ENCODE measurements at regions not wholly inside any gene's neighbourhood (a gene's known extent, or its start where the extent isn't known, plus 50 kb on each side); places are given as distances from the start of the nearest gene placed in this dataset.

DNA sequence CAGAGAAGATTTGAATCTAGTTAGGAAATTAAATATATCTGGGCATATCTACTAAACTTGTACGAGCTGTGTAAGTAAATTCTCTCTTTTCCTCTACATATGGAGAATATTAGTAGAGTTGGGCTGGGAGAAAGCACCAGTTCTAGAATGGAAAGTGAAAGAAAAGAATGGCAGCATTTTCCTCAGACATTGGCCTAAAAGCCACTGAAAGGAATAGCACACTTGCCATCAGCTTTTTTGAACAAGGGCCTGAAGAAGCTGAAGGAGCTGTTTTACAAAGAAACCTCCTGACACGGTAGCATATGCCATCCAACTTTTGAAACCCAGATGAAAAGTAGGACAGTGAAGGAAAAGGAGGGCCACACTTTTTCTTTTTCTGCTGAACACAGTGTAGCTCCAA, 1563.7 kb upstream of the TENM4 start:
- Mint-ChIP-seq H3K36me3 (no peaks in the 10 kb centered on the region), H3K9me3 (peaks cover 0 to 4% (median 0%) of the 10 kb centered on the region in 9 donors), H3K27me3 (no peaks in the 10 kb centered on the region), H3K27ac (no peak overlapping the region), H3K4me1 (no peaks in the 10 kb centered on the region), H3K4me3 (no peak overlapping the region)
- POLR2A ChIA-PET = no interaction called here
- no peak for ATAC-seq
- no peak for DNase-seq

DNA sequence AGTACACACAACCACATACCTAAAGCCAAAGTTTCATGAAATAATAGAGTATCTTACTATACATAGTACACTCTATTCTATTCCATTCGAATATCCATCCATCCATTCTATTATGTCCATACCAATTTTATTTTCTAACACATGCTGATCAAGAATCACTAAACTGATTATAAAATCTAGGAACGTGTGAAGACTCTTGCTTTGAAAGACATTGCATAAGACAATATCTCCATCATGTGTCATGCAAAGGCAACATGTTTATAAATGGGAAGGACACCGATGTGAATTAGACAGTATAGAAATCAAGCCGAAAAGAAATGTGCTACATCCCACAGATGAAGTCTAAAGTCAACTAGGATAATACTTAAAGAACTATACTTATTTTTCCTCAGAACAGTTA, 1561.5 kb upstream of the TENM4 start:
- H3K4me1 Mint-ChIP-seq = no peaks in the 10 kb centered on the region
- no peaks in the 10 kb centered on the region for H3K27me3 Mint-ChIP-seq
- H3K36me3 Mint-ChIP-seq = peaks cover 0 to 4% (median 0%) of the 10 kb centered on the region in 3 donors
- peaks cover 0 to 11% (median 3%) of the 10 kb centered on the region in 9 donors for H3K9me3 Mint-ChIP-seq
- POLR2A ChIA-PET = no interaction called here
- ATAC-seq = no peak
- DNase-seq = no peak
- H3K27ac Mint-ChIP-seq = no peak overlapping the region
- H3K4me3 Mint-ChIP-seq = no peak overlapping the region

DNA sequence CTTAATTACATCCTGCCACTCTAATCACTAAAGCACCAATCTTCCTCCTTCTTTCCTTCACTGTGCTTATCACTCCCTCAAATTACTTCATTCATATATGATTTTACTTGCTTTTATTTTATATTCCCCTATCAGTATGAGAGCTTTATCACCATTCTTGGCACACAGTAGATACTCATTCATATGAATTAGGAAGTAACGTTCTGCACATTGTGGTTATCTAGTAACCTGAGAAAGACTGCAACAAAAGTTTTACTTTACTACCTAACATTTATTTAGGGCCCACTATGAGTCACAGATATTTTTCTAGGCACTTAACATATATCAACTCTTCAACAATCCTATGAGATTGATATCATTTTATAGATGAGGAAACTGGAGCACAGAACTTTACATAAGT, 1559.9 kb upstream of the TENM4 start:
- ATAC-seq = no peak
- peaks cover 0 to 4% (median 0%) of the 10 kb centered on the region in 3 donors for H3K36me3 Mint-ChIP-seq
- no peaks in the 10 kb centered on the region for H3K4me1 Mint-ChIP-seq
- DNase-seq = no peak
- POLR2A ChIA-PET = no interaction called here
- H3K27ac Mint-ChIP-seq = no peak overlapping the region
- H3K4me3 Mint-ChIP-seq = no peak overlapping the region
- H3K27me3 Mint-ChIP-seq = no peaks in the 10 kb centered on the region
- H3K9me3 Mint-ChIP-seq = peaks cover 0 to 13% (median 4%) of the 10 kb centered on the region in 9 donors

DNA sequence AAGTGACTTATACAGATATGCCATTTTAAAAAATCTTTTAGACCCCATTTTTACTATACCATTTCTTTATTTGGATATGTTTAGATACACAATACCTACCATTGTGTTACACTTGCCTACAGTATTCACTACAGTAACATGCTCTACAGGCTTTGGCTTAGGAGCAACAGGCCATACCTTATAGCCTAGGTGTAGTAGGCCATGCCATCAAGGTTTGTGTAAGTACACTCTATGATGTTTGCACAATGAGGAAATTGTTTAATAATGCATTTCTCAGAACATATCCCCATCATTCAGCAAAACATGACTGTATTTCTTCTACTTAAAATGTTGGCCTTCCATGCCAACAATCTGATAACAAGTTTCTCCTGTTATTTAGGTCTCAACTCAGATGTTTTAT, 1559.5 kb upstream of the TENM4 start:
- Mint-ChIP-seq H3K9me3 (peaks cover 0 to 12% (median 6%) of the 10 kb centered on the region in 9 donors), H3K27me3 (no peaks in the 10 kb centered on the region), H3K4me3 (no peak overlapping the region), H3K4me1 (no peaks in the 10 kb centered on the region), H3K27ac (no peak overlapping the region), H3K36me3 (peaks cover 0 to 4% (median 0%) of the 10 kb centered on the region in 3 donors)
- no peak for DNase-seq
- ATAC-seq = no peak
- POLR2A ChIA-PET = no interaction called here

DNA sequence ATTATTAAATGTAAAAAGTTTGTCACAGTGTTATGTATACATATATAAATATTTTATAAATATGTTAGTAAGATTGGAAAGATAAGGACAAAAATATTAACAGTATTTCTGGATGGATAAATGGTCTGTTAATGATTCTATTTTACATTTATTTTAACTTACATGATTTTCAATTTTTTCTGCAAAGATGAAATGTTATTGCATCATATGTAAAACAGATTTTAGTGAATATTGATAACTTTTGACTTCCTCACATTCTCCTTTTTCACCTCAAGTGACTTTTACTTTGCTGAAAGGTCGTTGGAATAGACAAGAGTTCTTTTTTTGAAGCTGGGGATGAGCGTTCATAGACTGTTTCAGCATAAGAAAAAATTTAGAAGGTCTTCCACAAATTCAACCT, 1554.7 kb upstream of the TENM4 start:
- Mint-ChIP-seq H3K9me3 (peaks cover 0 to 21% (median 7%) of the 10 kb centered on the region in 9 donors), H3K36me3 (peaks cover 0 to 4% (median 0%) of the 10 kb centered on the region in 3 donors), H3K4me3 (no peak overlapping the region), H3K4me1 (no peaks in the 10 kb centered on the region), H3K27me3 (no peaks in the 10 kb centered on the region), H3K27ac (no peak overlapping the region)
- POLR2A ChIA-PET = no interaction called here
- DNase-seq = no peak
- no peak for ATAC-seq

DNA sequence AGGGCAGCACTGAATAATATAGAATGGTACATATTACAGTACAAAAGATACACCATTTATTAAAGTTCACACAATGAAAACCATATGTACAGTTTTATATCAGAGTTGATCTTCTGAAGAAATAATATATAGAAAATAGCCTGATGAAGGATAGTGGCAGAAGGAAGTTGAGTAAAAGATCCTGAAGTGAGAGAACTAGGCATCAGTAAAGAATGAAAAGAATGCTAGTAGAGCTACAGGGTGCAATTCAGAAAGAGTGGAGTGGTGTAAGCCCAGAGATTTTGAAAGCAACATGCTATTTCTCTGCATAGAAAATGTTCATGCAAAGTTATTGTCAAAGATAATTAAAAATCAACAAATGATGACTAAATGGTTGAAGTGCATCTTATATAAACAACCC, 1552.7 kb upstream of the TENM4 start:
- DNase-seq (no peak), ATAC-seq (no peak)
- Mint-ChIP-seq H3K27me3 (no peaks in the 10 kb centered on the region), H3K9me3 (peaks cover 0 to 27% (median 8%) of the 10 kb centered on the region in 9 donors), H3K4me1 (no peaks in the 10 kb centered on the region), H3K4me3 (no peak overlapping the region), H3K36me3 (no peaks in the 10 kb centered on the region), H3K27ac (no peak overlapping the region)
- POLR2A ChIA-PET = no interaction called here

DNA sequence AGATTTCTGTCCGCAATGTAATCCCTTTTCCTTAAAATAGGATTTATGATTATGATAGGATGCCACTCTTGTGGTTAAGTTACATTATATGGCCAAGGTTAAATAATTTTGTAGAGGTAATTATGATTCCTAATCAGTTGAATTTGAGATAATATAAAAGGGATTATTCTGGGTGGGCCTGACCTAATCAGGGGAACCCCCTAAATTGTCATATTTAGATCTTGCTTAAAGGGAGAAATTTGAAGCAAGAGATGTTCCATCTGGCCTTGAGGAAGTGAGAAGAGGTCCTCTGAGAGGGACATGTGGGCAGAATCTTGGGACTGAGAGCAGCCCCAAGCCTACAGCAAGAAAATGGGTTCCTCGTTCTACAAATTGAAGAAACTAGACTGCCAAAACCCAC, 1550.1 kb upstream of the TENM4 start:
- no peak overlapping the region for H3K4me3 Mint-ChIP-seq
- POLR2A ChIA-PET = no interaction called here
- no peaks in the 10 kb centered on the region for H3K27me3 Mint-ChIP-seq
- no peaks in the 10 kb centered on the region for H3K4me1 Mint-ChIP-seq
- peaks cover 0 to 27% (median 8%) of the 10 kb centered on the region in 9 donors for H3K9me3 Mint-ChIP-seq
- no peak overlapping the region for H3K27ac Mint-ChIP-seq
- DNase-seq (no peak), ATAC-seq (no peak)
- H3K36me3 Mint-ChIP-seq = no peaks in the 10 kb centered on the region

DNA sequence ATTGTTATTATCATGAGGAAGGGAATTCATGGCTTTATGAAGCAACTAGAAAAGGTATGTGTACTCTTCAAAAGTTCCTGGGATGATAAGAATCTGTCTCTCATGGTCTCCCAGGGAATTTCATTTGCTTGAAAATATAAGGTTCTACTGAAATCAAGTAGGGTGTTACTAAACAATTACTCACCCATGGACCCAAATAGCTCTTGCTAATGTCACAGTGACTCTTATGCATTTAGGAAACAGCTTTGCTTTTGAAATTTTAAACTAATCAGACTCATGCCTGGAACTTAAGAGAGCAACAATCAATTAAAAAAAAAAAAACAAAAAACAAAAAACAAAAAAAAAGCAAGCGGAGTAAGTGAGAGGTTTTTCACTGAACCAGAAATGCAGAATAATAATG, 1546.3 kb upstream of the TENM4 start:
- ATAC-seq (no peak), DNase-seq (no peak)
- Mint-ChIP-seq H3K27ac (no peak overlapping the region), H3K9me3 (peaks cover 0 to 36% (median 10%) of the 10 kb centered on the region in 9 donors), H3K36me3 (no peaks in the 10 kb centered on the region), H3K4me3 (no peak overlapping the region), H3K27me3 (no peaks in the 10 kb centered on the region), H3K4me1 (no peaks in the 10 kb centered on the region)
- POLR2A ChIA-PET = no interaction called here

DNA sequence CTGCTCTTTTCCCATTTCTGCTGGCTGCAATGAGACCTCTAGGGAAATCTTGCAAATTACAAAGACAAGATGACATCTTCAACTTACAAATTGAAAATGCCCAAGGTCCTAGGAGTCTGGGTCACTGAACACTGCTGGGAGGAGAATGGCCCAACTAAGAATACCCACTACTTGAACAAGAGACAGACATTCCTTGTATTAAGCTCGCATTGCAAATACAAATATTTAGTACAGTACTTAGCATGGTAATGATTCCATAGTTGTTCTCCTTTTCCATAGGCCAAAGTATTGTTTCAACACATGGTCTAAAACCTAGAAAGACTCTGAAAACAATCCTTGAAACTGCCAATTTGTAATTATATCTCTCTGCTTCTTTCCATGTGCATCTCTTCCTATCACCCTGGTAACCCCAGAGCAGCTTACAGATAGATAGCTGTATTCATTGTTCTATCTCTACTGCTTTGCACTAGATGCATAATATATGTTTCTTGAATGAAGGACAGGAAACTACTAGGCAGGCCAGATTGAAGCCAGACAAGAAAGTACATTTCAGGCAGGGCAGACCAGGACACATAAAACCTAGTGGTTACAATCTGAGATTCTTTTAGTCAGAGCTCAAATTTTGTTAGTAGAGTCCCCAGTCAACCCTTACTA, 1545.7 kb upstream of the TENM4 start:
- no peak overlapping the region for H3K27ac Mint-ChIP-seq
- H3K36me3 Mint-ChIP-seq = no peaks in the 10 kb centered on the region
- no peak overlapping the region for H3K4me3 Mint-ChIP-seq
- ATAC-seq (no peak), DNase-seq (no peak)
- no peaks in the 10 kb centered on the region for H3K27me3 Mint-ChIP-seq
- H3K9me3 Mint-ChIP-seq = peaks cover 0 to 33% (median 10%) of the 10 kb centered on the region in 9 donors
- H3K4me1 Mint-ChIP-seq = no peaks in the 10 kb centered on the region
- POLR2A ChIA-PET = no interaction called here

DNA sequence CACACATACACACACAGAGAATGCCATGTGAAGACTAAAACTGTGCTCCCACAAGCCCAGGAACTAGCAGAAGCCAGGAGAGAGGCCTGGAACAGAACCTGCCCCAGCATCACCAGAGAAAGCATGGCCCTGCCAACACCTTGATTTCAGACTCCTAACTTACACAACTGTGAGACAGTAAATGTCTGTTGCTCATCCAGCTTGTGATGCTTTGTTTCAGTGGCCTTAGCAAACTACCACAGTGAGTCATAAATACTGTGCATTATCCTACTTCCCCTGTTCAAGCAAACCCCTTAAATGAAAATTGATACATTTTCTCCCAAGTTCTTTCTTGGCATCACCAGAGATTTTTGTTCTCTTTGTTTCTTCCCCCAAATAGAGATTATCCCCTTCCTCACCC, 1539.4 kb upstream of the TENM4 start:
- POLR2A ChIA-PET = no interaction called here
- H3K9me3 Mint-ChIP-seq = peaks cover 0 to 23% (median 4%) of the 10 kb centered on the region in 9 donors
- H3K4me1 Mint-ChIP-seq = no peaks in the 10 kb centered on the region
- H3K4me3 Mint-ChIP-seq = no peak overlapping the region
- no peak overlapping the region for H3K27ac Mint-ChIP-seq
- no peak for DNase-seq
- ATAC-seq = no peak
- no peaks in the 10 kb centered on the region for H3K27me3 Mint-ChIP-seq
- H3K36me3 Mint-ChIP-seq = no peaks in the 10 kb centered on the region

DNA sequence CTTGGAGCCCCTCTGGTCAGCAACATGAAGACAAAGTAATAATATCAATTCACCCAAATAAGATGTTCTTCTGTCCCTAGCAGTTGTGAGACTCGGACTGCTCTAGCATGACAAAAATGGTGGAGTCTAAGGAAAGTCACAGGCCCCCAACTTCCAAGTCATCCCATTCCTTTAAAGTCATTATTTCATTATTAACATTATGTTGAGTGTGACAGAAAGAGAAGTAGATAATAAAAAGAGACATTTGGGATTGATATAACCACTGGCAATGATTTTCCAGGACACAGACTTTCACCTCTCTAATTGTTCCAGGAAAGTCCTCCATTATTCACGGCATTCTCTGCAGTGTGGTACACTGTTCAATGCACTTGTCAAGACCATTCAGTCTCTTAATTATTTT, 1533.0 kb upstream of the TENM4 start:
- Mint-ChIP-seq H3K36me3 (no peaks in the 10 kb centered on the region), H3K4me1 (no peaks in the 10 kb centered on the region), H3K27ac (no peak overlapping the region), H3K9me3 (peaks cover 0 to 25% (median 8%) of the 10 kb centered on the region in 9 donors), H3K4me3 (no peak overlapping the region), H3K27me3 (no peaks in the 10 kb centered on the region)
- POLR2A ChIA-PET = no interaction called here
- DNase-seq = no peak
- no peak for ATAC-seq

DNA sequence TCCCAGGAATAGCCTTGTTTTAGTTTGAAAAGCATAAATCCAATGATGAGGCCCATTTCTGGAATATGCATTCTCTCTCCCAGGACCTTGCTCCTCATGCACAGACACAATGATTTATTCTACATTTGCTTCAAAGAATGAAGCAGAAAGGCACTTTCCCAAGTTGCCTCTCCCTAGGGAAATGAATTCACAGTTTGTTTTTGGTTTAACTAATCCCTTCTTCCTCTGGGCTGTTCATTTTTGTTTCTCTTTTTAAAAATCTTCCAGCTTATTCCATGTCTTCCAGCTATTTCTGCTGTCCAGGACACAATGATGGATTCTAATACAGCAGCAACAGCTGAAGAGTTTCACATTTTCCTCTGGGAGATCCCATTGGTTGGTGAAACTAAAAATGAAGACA, 1529.2 kb upstream of the TENM4 start:
- POLR2A ChIA-PET = no interaction called here
- Mint-ChIP-seq H3K36me3 (peaks cover 0 to 5% (median 0%) of the 10 kb centered on the region in 3 donors), H3K4me1 (no peaks in the 10 kb centered on the region), H3K9me3 (peaks cover 0 to 22% (median 9%) of the 10 kb centered on the region in 9 donors), H3K27me3 (no peaks in the 10 kb centered on the region), H3K27ac (no peak overlapping the region), H3K4me3 (no peak overlapping the region)
- DNase-seq (no peak), ATAC-seq (no peak)

DNA sequence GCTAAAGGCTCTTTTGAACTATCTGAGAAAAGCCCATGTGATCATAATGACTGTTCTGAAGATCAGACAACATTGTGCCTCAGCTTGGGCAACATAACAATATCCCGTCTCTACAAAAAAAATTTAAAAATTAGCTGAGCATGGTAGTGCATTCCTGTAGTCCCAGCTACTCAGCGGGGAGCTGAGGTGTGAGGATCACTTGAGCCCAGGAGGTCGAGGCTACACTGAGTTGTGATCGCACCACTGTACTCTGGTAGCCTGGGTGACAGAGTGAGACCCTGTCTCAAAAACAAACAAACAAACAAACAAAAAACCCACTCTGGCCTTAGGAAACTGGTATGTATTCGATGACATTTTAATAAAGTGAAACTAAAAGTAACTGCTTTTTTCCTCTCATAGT, 1526.8 kb upstream of the TENM4 start:
- H3K36me3 Mint-ChIP-seq = peaks cover 0 to 9% (median 0%) of the 10 kb centered on the region in 3 donors

DNA sequence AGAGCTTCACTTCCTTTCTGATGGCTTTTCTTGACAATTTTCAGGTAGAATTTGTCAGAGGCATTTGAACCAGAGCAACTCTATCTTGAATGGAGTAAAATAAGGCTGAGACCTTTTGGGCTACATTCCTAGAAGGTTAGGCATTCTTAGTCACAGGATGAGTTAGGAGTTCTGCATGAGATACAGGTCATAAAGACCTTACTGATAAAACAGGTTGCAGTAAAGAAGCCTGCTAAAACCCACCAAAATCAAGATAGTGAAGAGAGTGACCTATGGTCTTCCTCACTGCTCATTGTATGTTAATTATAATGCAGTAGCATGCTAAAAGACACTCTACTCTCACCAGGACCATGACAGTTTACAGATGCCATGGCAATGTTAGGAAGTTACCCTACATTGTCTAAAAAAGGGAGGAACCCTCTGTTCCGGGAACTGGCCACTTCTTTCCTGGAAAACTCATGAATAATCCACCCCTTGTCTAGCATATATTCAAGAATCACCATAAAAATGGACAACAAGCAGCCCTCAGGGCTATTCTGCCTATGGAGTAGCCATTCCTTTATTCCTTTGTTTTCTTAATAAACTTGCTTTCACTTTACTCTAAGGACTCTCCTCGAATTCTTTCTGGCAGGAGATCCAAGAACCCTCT, 1519.7 kb upstream of the TENM4 start:
- no peaks in the 10 kb centered on the region for H3K4me1 Mint-ChIP-seq
- no peak overlapping the region for H3K4me3 Mint-ChIP-seq
- ATAC-seq = no peak
- POLR2A ChIA-PET = no interaction called here
- peaks cover 0 to 4% (median 0%) of the 10 kb centered on the region in 3 donors for H3K36me3 Mint-ChIP-seq
- no peak for DNase-seq
- no peak overlapping the region for H3K27ac Mint-ChIP-seq
- H3K9me3 Mint-ChIP-seq = peaks cover 2 to 49% (median 8%) of the 10 kb centered on the region in 9 donors
- H3K27me3 Mint-ChIP-seq = no peaks in the 10 kb centered on the region

More for the DNA sequence above, 1526.8 kb upstream of the TENM4 start:
- DNase-seq = no peak
- Mint-ChIP-seq H3K4me3 (no peak overlapping the region), H3K4me1 (no peaks in the 10 kb centered on the region), H3K27me3 (no peaks in the 10 kb centered on the region), H3K9me3 (peaks cover 2 to 34% (median 9%) of the 10 kb centered on the region in 9 donors), H3K27ac (no peak overlapping the region)
- POLR2A ChIA-PET = no interaction called here
- ATAC-seq = no peak
